Fibroblast of mammary gland (primary cell): ENCODE measurements at regions not wholly inside any gene's neighbourhood (a gene's known extent, or its start where the extent isn't known, plus 50 kb on each side); places are given as distances from the start of the nearest gene placed in this dataset.
"Not testable (repeated sequence)": the region's sequence is repeated elsewhere in the genome, so short reads cannot be mapped to it uniquely, and the experiment has no call there.

ENCODE experiments used
- DNase-seq: peaks from one replicate; pipeline ENCODE4 v3.0.0-alpha.2; 2010; ENCODE audit warnings: low read depth
- H3K4me3 ChIP-seq: 2 replicates; pipeline ENCODE4 v1.5.1; 2011; ENCODE audit warnings: low read depth, mild to moderate bottlenecking, low read length, moderate library complexity; ENCODE audit not compliant: control insufficient read depth
- CTCF ChIP-seq: conservative IDR thresholded peaks from 2 replicates; pipeline ENCODE4 v1.5.1; 2011; ENCODE audit warnings: low read depth, low read length, inconsistent platforms; ENCODE audit not compliant: control insufficient read depth, insufficient read depth

DNA sequence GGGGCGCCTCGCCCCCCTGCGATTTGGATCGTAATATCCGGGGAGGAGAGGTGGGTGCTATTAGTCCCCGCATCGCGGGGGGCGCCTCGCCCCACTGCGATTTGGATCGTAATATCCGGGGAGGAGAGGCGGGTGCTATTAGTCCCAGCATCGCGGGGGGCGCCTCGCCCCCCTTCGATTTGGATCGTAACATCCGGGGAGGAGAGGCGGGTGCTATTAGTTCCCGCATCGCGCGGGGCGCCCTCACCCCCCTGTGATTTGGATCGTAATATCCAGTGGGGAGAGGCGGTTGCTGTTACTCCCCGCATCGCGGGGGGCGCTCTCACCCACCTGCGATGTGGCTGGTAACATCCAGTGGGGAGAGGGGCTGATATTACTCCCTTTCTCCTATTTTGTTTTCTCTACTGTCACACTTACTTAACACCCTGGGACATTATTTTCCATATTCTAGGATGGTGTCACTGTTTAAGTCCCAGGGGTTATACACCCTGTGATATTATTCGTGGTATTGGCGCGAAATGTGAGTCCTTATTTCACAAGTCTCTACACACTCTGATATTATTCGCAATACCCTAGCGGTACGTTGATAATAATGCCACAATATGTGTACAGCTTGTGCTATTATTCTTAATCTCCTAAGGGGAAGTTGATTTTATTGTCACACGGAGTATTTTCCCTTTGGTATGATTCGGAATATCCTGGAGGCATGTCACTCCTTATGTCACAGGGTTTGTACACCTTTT lies 57.8 kb upstream of the ALDH3B2 start:
- H3K4me3 ChIP-seq: no peak overlapping the region
- no peak for DNase-seq
- peak; percentile 29 for TF ChIP-seq CTCF

DNA sequence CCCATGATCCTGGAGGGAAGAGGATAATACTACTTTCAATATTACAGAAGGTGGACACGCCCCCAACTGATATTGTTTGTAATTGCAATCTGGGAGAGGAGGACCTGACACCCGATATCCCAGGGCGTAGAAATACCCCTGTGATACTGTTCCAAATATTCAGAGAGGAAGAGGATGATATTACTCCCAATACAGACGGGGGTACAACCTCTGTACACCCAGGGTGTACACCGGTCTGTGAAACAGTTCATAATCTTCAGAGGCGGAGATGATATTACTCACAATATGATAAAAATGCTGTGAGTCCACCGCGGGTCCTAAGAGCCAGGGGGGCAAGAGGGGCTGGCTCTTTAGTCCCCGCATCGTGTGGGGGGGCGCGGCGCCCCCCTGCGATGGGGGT lies 57.2 kb upstream of the ALDH3B2 start:
- no peak for TF ChIP-seq CTCF
- DNase-seq: no peak
- H3K4me3 ChIP-seq: no peak overlapping the region

DNA sequence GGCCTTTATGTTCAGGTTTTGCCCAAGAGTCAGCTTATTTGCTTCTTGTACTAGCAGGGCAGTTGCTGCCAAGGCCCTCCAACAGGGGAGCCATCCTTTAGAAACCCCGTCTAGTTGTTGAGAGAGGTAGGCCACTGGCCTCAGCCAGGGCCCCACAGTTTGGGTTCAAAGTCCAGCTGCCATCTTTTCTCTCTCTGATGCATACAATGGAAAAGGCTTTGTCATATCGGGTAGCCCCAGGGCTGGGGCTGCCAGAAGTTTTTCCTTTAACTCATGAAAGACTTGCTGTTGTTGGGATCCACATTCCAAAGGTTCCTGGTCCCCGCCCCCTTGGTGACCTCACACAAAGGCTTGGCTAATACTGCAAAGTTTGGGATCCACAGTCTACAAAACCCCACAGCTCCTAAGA lies 53.7 kb upstream of the ALDH3B2 start:
- DNase-seq, H3K4me3 ChIP-seq: not testable (repeated sequence)

DNA sequence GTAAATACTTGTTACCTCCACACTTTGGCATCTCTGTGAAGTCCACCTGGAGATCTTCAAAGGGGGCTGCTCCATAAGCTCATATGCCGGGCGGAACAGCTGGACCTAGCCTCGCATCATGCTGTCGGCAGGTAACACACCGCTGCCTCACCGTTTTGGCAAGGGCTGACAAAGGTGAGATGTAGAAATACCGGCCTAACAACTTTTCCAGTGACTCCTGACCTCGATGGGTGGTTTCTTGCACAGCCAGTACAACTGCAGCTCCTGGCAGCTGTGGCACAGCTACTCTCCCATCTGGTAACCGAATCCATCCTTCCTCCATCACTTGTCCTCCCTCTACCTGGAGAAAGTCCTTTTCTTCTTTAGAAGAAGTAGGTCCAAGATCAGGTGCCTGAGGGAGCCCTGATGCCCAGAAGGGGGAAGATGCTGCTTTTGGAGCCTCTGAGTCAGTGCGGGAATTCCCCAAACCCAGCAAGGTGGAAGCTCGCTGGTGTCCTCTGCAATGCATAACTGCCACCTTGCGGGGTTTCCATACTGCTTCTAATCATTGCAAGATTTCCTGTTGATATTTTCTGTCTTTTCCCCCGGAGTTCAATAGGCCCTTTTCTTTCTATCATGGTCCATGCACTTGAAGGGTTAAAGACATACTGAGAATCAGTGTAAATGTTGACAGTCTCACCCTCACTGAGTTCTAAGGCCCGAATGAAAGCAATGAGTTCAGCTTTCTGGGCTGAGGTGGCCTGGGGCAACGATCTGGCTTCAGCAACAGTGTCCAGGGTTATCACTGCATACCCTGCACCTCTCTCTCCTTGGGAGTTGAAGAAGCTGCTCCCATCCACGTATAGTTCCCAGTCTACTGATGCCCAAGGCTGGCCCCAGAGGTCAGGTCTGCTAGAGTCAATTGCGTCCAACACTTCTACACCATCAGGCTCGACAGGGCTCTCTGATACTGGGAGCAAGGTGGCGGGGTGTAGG lies 52.9 kb upstream of the ALDH3B2 start:
- not testable (repeated sequence) for DNase-seq, H3K4me3 ChIP-seq
